Fibroblast of pulmonary artery (primary cell): ENCODE measurements at regions not wholly inside any gene's neighbourhood (a gene's known extent, or its start where the extent isn't known, plus 50 kb on each side); places are given as distances from the start of the nearest gene placed in this dataset.

ENCODE experiments used
- DNase-seq: peaks from one replicate; pipeline ENCODE4 v3.0.0-alpha.2; 2010; ENCODE audit warnings: low read depth
- H3K4me3 ChIP-seq: replicated peaks from 2 replicates; pipeline ENCODE4 v1.5.1; 2011; ENCODE audit warnings: low read depth, mild to moderate bottlenecking, control low read depth, low read length, moderate library complexity
- TF ChIP-seq, protein P1 (sequence below): IDR thresholded peaks from 2 replicates; pipeline ENCODE4 v1.5.1; 2011; ENCODE audit warnings: mild to moderate bottlenecking, control low read depth, low read length, inconsistent platforms; ENCODE audit errors: missing control alignments

DNA sequence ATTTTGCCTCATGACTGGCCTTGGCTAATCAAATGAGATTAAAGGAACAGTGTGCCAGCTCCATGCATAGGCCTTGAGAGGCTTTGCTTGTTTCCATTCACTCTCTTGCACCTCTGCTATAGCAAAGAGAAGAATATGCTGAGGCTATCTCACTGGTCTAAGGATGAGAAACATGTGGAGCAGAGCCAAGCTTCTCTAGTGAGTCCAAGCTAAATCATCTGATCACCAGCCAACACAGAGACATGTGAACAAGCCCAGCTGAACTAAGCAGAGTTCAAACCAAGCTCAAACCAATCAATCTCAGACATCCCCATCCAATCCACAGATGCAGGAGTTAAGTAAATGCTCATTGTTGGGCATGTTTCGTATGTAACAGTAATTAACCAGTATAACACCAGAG, 69.4 kb upstream of the API5 start:
- no peak for DNase-seq
- no peak overlapping the region for H3K4me3 ChIP-seq
- TF ChIP-seq, protein P1, sequence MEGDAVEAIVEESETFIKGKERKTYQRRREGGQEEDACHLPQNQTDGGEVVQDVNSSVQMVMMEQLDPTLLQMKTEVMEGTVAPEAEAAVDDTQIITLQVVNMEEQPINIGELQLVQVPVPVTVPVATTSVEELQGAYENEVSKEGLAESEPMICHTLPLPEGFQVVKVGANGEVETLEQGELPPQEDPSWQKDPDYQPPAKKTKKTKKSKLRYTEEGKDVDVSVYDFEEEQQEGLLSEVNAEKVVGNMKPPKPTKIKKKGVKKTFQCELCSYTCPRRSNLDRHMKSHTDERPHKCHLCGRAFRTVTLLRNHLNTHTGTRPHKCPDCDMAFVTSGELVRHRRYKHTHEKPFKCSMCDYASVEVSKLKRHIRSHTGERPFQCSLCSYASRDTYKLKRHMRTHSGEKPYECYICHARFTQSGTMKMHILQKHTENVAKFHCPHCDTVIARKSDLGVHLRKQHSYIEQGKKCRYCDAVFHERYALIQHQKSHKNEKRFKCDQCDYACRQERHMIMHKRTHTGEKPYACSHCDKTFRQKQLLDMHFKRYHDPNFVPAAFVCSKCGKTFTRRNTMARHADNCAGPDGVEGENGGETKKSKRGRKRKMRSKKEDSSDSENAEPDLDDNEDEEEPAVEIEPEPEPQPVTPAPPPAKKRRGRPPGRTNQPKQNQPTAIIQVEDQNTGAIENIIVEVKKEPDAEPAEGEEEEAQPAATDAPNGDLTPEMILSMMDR, result no peak

DNA sequence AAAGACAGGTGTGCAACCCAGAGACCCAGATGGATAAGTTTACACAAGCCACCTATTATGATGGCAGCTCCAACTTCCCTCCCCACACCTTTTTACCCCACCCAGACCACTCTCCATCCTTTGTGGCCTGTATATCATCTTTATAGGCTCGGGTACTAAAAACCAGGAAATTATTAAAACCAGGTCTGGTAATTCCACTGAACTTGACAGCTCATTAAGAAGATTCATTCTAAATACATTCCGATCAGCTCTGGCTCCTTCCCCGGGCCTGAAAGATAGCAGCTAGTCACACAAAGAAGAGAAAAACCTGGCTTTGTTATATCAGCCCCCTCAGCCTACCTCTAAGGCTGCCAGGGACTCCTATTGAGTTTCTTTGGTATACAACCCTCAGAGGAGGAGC, 67.9 kb upstream of the API5 start:
- TF ChIP-seq, protein P1, result no peak
- DNase-seq, result no peak
- H3K4me3 ChIP-seq, result no peak overlapping the region

DNA sequence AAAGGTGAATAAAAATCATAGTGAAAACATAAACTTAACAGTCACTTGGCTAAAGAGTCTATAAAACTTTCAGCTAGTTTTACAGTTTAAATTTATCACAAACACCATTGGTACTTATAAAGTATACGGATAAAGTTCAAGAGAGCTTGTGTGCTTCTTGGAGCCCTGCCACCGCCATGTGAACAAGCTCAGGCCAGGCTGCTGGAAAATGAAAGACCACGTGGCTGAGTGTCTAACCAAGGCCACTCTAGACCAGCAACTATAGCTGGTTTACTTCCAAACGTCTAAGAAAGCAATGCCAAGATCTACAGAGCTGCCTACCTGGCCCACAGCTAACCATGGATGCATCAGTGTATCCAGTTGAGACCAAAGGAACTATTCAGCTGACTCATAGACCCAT, 66.3 kb upstream of the API5 start:
- TF ChIP-seq, protein P1, result no peak
- no peak for DNase-seq
- no peak overlapping the region for H3K4me3 ChIP-seq

DNA sequence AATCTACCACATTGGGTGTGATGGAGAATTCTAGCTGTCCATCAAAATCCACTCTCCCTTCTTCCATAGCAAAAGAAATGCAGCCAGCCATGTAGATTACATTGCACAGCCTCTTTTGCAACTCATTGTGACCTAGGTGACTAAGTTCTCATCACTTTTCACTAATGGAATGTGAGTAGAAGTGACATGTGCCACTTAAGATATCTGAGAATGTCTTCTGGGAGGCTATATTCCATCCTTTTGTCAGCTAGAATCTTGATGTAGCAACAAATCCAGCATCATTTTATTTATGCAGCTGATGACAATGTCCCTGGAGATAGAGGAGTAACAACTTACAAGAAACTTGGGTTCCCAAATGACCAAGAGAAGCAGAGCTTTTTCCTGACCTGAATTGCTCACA, 61.5 kb upstream of the API5 start:
- no peak for DNase-seq
- no peak overlapping the region for H3K4me3 ChIP-seq
- TF ChIP-seq, protein P1, result no peak

DNA sequence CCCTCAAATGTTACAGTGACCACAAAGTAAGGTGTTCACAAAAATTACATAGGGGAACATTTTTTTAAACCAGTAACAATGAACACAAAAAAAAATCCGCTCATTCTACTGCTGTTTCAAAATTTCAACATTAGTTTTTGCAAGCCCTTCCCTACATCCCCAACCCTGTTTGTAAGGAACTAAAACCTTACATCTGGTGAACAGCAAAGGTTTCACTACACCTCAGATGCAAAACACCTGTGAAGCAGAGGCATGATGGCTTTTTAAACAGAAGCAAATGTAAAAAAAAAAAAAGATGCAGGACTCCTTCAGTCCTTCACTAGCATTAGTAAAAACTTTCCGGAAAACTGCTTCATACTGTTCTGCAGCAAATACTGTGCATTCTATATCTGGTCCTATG, 50.0 kb upstream of the API5 start:
- DNase-seq, result no peak
- TF ChIP-seq, protein P1, result no peak
- H3K4me3 ChIP-seq, result no peak overlapping the region
